HepG2 (cell line): ENCODE measurements at regions not wholly inside any gene's neighbourhood (a gene's known extent, or its start where the extent isn't known, plus 50 kb on each side); places are given as distances from the start of the nearest gene placed in this dataset.

ENCODE experiments used
- ATAC-seq: fragments of 200-7000 bp; cut with Tn5 transposase; 3 replicates; pipeline ENCODE4 v1.9.1; 2020; ENCODE audit warnings: mild to moderate bottlenecking, moderate library complexity
- BruUV-seq: library from RNA; stranded (reverse); fragments of 400-500 nt; replicated peaks from 2 replicates; lab custom pipeline; 2021; lab: Mats Ljungman, UMichigan
- CTCF ChIA-PET: fragments of 300-600 bp; formaldehyde crosslinking; extraction: SDS; loops from one replicate; lab custom pipeline; 2021; ENCODE audit warnings: low total read pairs, inconsistent platforms, low intra/inter-chr PET ratio; lab: Yijun Ruan, JAX
- POLR2A ChIA-PET: fragments of 350-600 bp; sonication (Branson Sonifier 250); formaldehyde crosslinking; loops from one replicate; lab custom pipeline; 2020; ENCODE audit warnings: antibody characterized with exemption, inconsistent platforms; lab: Yijun Ruan, JAX
- DNase-seq: peaks from one replicate; pipeline ENCODE4 v3.0.0-alpha.2; 2015; ENCODE audit warnings: low spot score
- FAIRE-seq: peaks from 3 replicates; lab custom pipeline; 2011; peaks lifted over from hg19 to GRCh38; lab: Jason Lieb, UNC
- H2AFZ ChIP-seq: one replicate; pipeline ENCODE4 v1.6.1; 2011; ENCODE audit warnings: low read length, inconsistent platforms
- H3K27ac ChIP-seq: fragments of 300-600 bp; 3 replicates; pipeline ENCODE4 v1.8.0; 2011; ENCODE audit warnings: mixed run types, mild to moderate bottlenecking, mixed read lengths, low read length, inconsistent platforms; ENCODE audit not compliant: insufficient read depth; ENCODE audit errors: extremely low read length
- H3K27me3 ChIP-seq, 2 experiments: fragments of 200-600 bp in 1 of 2; 2 replicates in 1 of 2; 3 replicates in 1 of 2; pipeline versions ENCODE4 v1.6.0 to v1.8.0; 2011; ENCODE audit warnings: low read length in 2 of 2, mild to moderate bottlenecking in 2 of 2, moderate library complexity in 2 of 2, inconsistent platforms in 1 of 2; ENCODE audit not compliant: insufficient read depth in 2 of 2, control insufficient read depth in 1 of 2
- H3K36me3 ChIP-seq, 2 experiments: fragments of 200-600 bp in 1 of 2; replicated peaks in 1 of 2; 2 replicates in 1 of 2; 3 replicates in 1 of 2; pipeline versions ENCODE4 v1.5.1 to v1.8.0; 2011; ENCODE audit warnings: low read length in 2 of 2, inconsistent platforms in 1 of 2; ENCODE audit not compliant: insufficient read depth in 2 of 2, control insufficient read depth in 1 of 2
- H3K4me1 ChIP-seq: 2 replicates; pipeline ENCODE4 v1.5.1; 2012; ENCODE audit warnings: low read length, inconsistent platforms; ENCODE audit not compliant: insufficient read depth
- H3K4me2 ChIP-seq: 2 replicates; pipeline ENCODE4 v1.6.0; 2011; ENCODE audit warnings: low read depth, low read length, inconsistent platforms
- H3K4me3 ChIP-seq, 3 experiments: fragments of 200-600 bp in 1 of 3; sonication (generic), shearing (Covaris generic) in 1 of 3; replicated peaks in 1 of 3; 2 replicates each; pipeline ENCODE4 v1.5.1; 2011 to 2016; ENCODE audit warnings: low read length in 3 of 3, inconsistent platforms in 2 of 3, low read depth in 2 of 3, mild to moderate bottlenecking in 2 of 3, control low read depth in 1 of 3, mixed read lengths in 1 of 3; ENCODE audit not compliant: insufficient read depth in 1 of 3
- H3K79me2 ChIP-seq: one replicate; pipeline ENCODE4 v1.6.1; 2011; ENCODE audit warnings: low read length, inconsistent platforms; ENCODE audit not compliant: insufficient read depth
- H3K9ac ChIP-seq: 2 replicates; pipeline ENCODE4 v1.6.0; 2011; ENCODE audit warnings: mild to moderate bottlenecking, low read depth, low read length, inconsistent platforms; ENCODE audit not compliant: insufficient read depth
- H3K9me3 ChIP-seq: 2 replicates; pipeline ENCODE4 v1.5.1; 2012; ENCODE audit warnings: mild to moderate bottlenecking, low read length
- H4K20me1 ChIP-seq: 2 replicates; pipeline ENCODE4 v1.6.0; 2011; ENCODE audit warnings: inconsistent platforms, mild to moderate bottlenecking, low read length, moderate library complexity; ENCODE audit not compliant: insufficient read depth
- FOXO1 ChIP-seq: sonication (generic); formaldehyde crosslinking; IDR thresholded peaks from 2 replicates; pipeline ENCODE4 v1.4.0; 2020; ENCODE audit warnings: missing genetic modification reagents
- GTF2F1 ChIP-seq: fragments of 150-350 bp; IDR thresholded peaks from 2 replicates; pipeline ENCODE4 v1.6.1; 2014; ENCODE audit warnings: low read length
- KLF13 ChIP-seq: sonication (generic); formaldehyde crosslinking; IDR thresholded peaks from 2 replicates; pipeline ENCODE4 v1.4.0; 2020; ENCODE audit warnings: mild to moderate bottlenecking, missing genetic modification reagents
- MAFF ChIP-seq: IDR thresholded peaks from 2 replicates; pipeline ENCODE4 v1.6.1; 2011; ENCODE audit warnings: low read depth, low read length, improper control_type of control experiment
- MAFK ChIP-seq, 2 experiments: IDR thresholded peaks in 1 of 2; conservative IDR thresholded peaks in 1 of 2; 2 replicates each; pipeline ENCODE4 v1.6.1; 2011; ENCODE audit warnings: improper control_type of control experiment in 2 of 2, low read length in 2 of 2
- RCOR2 ChIP-seq: IDR thresholded peaks from 2 replicates; pipeline ENCODE4 v1.6.1; 2016; ENCODE audit warnings: missing biosample characterization, missing genetic modification reagents
- REPIN1 ChIP-seq: sonication (generic); formaldehyde crosslinking; IDR thresholded peaks from 2 replicates; pipeline ENCODE4 v1.8.0; 2022; ENCODE audit warnings: missing genetic modification reagents, low read depth, mild to moderate bottlenecking, borderline replicate concordance
- RFX3 ChIP-seq: IDR thresholded peaks from 2 replicates; pipeline ENCODE4 v1.6.1; 2016; ENCODE audit warnings: missing biosample characterization, missing genetic modification reagents
- SMYD3 ChIP-seq: sonication (generic); formaldehyde crosslinking; IDR thresholded peaks from 2 replicates; pipeline ENCODE4 v1.8.1; 2023; ENCODE audit warnings: mild to moderate bottlenecking, missing genetic modification reagents
- ZFP1 ChIP-seq: IDR thresholded peaks from 2 replicates; pipeline ENCODE4 v1.6.1; 2016
- ZFP41 ChIP-seq: sonication (generic); formaldehyde crosslinking; IDR thresholded peaks from 2 replicates; pipeline ENCODE4 v1.4.0; 2020; ENCODE audit warnings: mild to moderate bottlenecking, missing genetic modification reagents, borderline replicate concordance
- ZNF431 ChIP-seq: sonication (generic); formaldehyde crosslinking; IDR thresholded peaks from 2 replicates; pipeline ENCODE4 v1.9.0; 2022; ENCODE audit warnings: missing genetic modification reagents, low read depth, mild to moderate bottlenecking, borderline replicate concordance
- WGBS: methylation state at CpG from one replicate; pipeline ENCODE4 v1.1.6; 2017; ENCODE audit warnings: low lambda C conversion rate; 5-methylcytosine and 5-hydroxymethylcytosine counted together
- in situ Hi-C: cut with HindIII; loops from 2 replicates; pipeline ENCODE4 v1.10.0; 2017; ENCODE audit warnings: low pct_unique_long_range_greater_than_20kb; ENCODE audit not compliant: extremely low pct_ligation_motif_present
- intact Hi-C: fragments of 100-400 bp; cut with micrococcal nuclease; formaldehyde crosslinking; loops from one replicate; pipeline ENCODE4 v1.10.0; 2022; ENCODE audit not compliant: unreplicated experiment
- TF ChIP-seq, protein P1 (sequence below): sonication (generic); formaldehyde crosslinking; IDR thresholded peaks from 2 replicates; pipeline ENCODE4 v1.5.0; 2020; ENCODE audit warnings: mild to moderate bottlenecking, missing genetic modification reagents
- TF ChIP-seq, protein P2 (sequence below): sonication (generic); formaldehyde crosslinking; IDR thresholded peaks from 2 replicates; pipeline ENCODE4 v1.5.0; 2020; ENCODE audit warnings: missing genetic modification reagents
- TF ChIP-seq, protein P3 (sequence below): sonication (generic); formaldehyde crosslinking; IDR thresholded peaks from 2 replicates; pipeline ENCODE4 v1.9.0; 2021; ENCODE audit warnings: missing genetic modification reagents, borderline replicate concordance

DNA sequence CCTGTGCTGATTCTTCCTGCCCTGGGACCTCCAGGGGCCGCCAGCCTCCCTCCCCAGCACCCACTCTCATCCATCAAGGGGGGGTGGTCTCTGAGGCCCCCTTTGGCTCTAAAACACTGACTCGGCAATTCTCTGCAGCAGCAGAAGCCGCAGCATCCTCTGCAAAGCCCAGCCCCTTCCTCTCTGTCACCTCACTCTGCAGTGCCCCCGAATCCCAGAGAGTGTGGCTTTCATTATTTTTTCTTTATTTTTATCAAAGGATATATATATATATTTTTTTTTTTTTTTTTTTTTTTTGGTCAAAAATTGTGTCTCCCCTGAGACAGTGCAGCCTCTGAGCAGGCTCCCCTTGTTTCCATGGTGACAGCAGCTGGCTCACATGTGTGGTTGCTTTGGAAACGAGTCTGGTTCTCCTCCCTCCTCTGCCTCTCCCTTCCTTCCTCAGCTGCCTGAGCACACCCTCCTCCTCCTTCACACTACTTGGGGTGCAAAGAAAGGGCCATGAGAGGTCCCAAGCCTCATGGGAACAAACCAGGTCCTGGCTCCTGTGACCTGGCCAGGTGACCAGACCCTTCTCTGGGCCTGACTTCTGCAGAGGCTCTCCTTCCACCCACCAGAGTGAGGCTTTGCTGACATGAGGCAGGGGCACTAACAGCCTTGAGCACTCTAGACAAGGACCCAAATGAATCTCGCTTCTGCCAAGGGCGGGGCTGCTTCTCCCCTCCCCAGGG is 100.5 kb downstream of the LRRC74A start:
- Histone ChIP-seq H3K36me3 (no peaks in the 10 kb centered on the region), H3K27ac (no peak overlapping the region), H3K27me3 (peaks cover 3 to 38% of the 10 kb centered on the region in 2 experiments; a peak in 3 of 5 replicates), H3K4me2 (no peak overlapping the region), H4K20me1 (no peaks in the 10 kb centered on the region), H3K9me3 (no peaks in the 10 kb centered on the region), H3K9ac (no peak overlapping the region), H2AFZ (no peak overlapping the region), H3K4me1 (peaks cover 24% of the 10 kb centered on the region), H3K79me2 (no peaks in the 10 kb centered on the region), H3K4me3 (no peak overlapping the region)
- no peak for FAIRE-seq
- in situ Hi-C loops: no loop called here
- ChIA-PET CTCF (no interaction called here), POLR2A (no interaction called here)
- no TSS peak for BruUV-seq
- no peak for ATAC-seq
- DNase-seq: no peak
- intact Hi-C loops: no loop called here
- 25% methylated on average over 7 of the region's 7 CpGs for WGBS
- TF ChIP-seq ZFP41 (CRISPR knock-in tag): no peak
- peak; percentile 70 to 82 for TF ChIP-seq MAFK (conservative IDR thresholded peaks at IDR 0.05 in 1 of 2, IDR thresholded peaks at IDR 0.05 in 1 of 2; ENCODE audit: low read length in 2 of 2)
- TF ChIP-seq MAFF: peak; percentile 49

DNA sequence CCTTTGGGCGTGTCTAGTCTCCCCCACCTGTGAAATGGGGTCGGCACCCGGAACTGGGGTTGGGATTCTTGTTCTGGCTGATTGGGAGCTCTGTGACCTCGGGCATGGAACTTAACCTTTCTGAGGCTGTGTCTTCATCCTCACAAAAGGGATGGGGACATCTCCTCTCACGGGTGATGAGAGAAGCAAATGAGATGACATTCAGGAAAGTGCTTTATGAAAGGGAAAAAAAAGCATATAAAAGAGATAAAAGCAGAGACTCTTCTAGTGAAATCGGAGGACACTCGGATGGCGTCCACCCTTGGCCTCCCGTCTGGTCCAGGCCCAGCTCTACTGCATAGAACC is 98.9 kb downstream of the LRRC74A start:
- CTCF ChIA-PET: no interaction called here
- Histone ChIP-seq H3K27me3 (peaks cover 1 to 40% of the 10 kb centered on the region in 2 experiments; a peak in 3 of 5 replicates), H3K4me2 (peak overlapping the region; percentile 18; the same call in 1 of the 2 replicates), H3K27ac (no peak overlapping the region), H2AFZ (no peak overlapping the region), H3K4me1 (peaks cover 38% of the 10 kb centered on the region), H3K36me3 (no peaks in the 10 kb centered on the region), H3K9me3 (no peaks in the 10 kb centered on the region), H3K9ac (no peak overlapping the region), H3K4me3 (no peak overlapping the region), H4K20me1 (no peaks in the 10 kb centered on the region), H3K79me2 (no peaks in the 10 kb centered on the region)
- FAIRE-seq (no peak), ATAC-seq (no peak), DNase-seq (no peak)
- no TSS peak for BruUV-seq
- 37% methylated on average over 8 of the region's 9 CpGs for WGBS
- POLR2A ChIA-PET: no interaction called here
- in situ Hi-C loops: no loop called here
- intact Hi-C loops: no loop called here
- no peak for TF ChIP-seq REPIN1
- TF ChIP-seq, protein P1, sequence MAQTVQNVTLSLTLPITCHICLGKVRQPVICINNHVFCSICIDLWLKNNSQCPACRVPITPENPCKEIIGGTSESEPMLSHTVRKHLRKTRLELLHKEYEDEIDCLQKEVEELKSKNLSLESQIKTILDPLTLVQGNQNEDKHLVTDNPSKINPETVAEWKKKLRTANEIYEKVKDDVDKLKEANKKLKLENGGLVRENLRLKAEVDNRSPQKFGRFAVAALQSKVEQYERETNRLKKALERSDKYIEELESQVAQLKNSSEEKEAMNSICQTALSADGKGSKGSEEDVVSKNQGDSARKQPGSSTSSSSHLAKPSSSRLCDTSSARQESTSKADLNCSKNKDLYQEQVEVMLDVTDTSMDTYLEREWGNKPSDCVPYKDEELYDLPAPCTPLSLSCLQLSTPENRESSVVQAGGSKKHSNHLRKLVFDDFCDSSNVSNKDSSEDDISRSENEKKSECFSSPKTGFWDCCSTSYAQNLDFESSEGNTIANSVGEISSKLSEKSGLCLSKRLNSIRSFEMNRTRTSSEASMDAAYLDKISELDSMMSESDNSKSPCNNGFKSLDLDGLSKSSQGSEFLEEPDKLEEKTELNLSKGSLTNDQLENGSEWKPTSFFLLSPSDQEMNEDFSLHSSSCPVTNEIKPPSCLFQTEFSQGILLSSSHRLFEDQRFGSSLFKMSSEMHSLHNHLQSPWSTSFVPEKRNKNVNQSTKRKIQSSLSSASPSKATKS (CRISPR knock-in tag): no peak
- TF ChIP-seq, protein P2, sequence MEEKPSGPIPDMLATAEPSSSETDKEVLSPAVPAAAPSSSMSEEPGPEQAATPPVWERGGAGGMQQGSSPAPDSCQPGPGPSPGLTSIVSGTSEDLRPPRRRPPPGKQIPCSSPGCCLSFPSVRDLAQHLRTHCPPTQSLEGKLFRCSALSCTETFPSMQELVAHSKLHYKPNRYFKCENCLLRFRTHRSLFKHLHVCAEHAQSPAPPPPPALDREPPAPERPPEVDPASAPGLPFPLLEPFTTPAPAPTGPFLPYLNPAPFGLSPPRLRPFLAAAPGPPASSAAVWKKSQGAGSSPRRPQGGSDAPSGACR (CRISPR knock-in tag): no peak
- TF ChIP-seq GTF2F1: no peak
- no peak for TF ChIP-seq FOXO1
- TF ChIP-seq SMYD3 (CRISPR knock-in tag): no peak
- no peak for TF ChIP-seq KLF13
- TF ChIP-seq RCOR2 (CRISPR knock-in tag): no peak
- no peak for TF ChIP-seq RFX3 (CRISPR knock-in tag)
- TF ChIP-seq, protein P3, sequence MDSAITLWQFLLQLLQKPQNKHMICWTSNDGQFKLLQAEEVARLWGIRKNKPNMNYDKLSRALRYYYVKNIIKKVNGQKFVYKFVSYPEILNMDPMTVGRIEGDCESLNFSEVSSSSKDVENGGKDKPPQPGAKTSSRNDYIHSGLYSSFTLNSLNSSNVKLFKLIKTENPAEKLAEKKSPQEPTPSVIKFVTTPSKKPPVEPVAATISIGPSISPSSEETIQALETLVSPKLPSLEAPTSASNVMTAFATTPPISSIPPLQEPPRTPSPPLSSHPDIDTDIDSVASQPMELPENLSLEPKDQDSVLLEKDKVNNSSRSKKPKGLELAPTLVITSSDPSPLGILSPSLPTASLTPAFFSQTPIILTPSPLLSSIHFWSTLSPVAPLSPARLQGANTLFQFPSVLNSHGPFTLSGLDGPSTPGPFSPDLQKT (CRISPR knock-in tag): no peak
- TF ChIP-seq ZFP1 (CRISPR knock-in tag): no peak
- TF ChIP-seq ZNF431 (CRISPR knock-in tag): no peak
